ENCODE measurements at regions not wholly inside any gene's neighbourhood (a gene's known extent, or its start where the extent isn't known, plus 50 kb on each side); places are given as distances from the start of the nearest gene placed in this dataset.

DNA sequence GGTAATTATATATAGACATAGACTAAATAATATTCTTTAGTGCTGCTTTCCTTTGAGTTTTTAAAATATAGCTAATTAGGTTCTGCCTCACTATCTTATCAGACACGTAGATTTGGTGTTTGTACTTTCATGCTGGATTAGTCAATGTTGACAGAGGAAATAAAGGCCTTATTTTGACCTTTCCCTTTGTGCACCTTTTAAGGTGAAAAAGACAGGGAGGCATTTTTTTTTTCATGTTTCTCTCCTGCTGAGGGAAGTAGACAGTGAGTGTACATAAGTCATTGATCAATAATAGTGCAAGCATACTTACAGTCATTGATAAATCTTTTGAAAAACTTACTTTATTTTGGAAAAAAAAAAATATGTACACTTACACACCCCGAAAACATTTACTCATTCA lies 467.8 kb downstream of the GRXCR1 start:
- no peaks in the 10 kb centered on the region for H3K9me3 ChIP-seq (replicated peaks; ENCODE audit: control insufficient read depth, low read depth, low read length)
- WGBS (ENCODE audit: insufficient coverage) = no CpG with 5 or more reads among the region's 2 CpGs
- H3K4me1 ChIP-seq (ENCODE audit: control insufficient read depth, insufficient read depth, low read length) = no peaks in the 10 kb centered on the region
- no peaks in the 10 kb centered on the region for H3K36me3 ChIP-seq (ENCODE audit: control insufficient read depth, insufficient read depth, low read length)
- no peaks in the 10 kb centered on the region for H3K27me3 ChIP-seq (ENCODE audit: control insufficient read depth, insufficient read depth, low read length)
- H3K27ac ChIP-seq (ENCODE audit: low read length) = no peak overlapping the region
- no peak for DNase-seq
- H3K4me3 ChIP-seq (ENCODE audit: low read length) = no peak overlapping the region

DNA sequence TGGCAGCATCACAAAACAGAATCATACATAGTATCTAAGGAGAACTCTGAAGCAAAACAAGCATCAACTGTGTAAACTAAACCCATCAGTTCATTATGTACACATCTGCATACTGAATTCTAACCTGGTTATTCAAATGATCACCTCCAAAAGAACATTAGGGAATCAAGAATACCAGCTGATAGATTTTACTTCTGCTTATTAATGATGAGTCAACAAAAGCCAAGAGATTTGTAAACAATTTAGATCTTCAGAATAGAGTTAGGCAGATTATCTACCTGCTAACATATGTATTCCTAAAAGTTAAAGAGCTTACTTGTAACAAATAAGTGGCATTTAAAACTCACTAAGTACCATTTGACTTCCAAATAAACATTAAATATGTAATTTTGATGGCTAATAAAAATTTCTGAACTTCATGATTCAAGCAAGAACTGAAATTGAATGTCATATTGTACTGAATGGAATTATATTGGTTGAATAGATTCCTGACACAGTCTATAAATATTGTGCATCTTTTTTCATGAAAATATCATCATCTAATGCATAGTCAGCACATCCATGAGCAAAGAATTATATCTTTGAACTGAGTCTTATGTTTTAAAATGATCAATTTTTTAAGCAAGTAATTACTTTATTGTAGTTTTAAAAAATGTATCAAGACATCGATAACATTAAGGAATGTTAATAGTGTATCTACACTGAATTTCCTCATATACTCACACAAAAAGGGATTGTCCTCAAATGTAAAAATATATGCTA lies 470.5 kb downstream of the GRXCR1 start:
- H3K4me3 ChIP-seq (ENCODE audit: low read length) = no peak overlapping the region
- WGBS (ENCODE audit: insufficient coverage) = no CpG with 5 or more reads among the region's 1 CpG
- H3K27ac ChIP-seq (ENCODE audit: low read length) = no peak overlapping the region
- no peaks in the 10 kb centered on the region for H3K4me1 ChIP-seq (ENCODE audit: control insufficient read depth, insufficient read depth, low read length)
- no peak for DNase-seq
- no peaks in the 10 kb centered on the region for H3K36me3 ChIP-seq (ENCODE audit: control insufficient read depth, insufficient read depth, low read length)
- no peaks in the 10 kb centered on the region for H3K9me3 ChIP-seq (replicated peaks; ENCODE audit: control insufficient read depth, low read depth, low read length)
- H3K27me3 ChIP-seq (ENCODE audit: control insufficient read depth, insufficient read depth, low read length) = no peaks in the 10 kb centered on the region

DNA sequence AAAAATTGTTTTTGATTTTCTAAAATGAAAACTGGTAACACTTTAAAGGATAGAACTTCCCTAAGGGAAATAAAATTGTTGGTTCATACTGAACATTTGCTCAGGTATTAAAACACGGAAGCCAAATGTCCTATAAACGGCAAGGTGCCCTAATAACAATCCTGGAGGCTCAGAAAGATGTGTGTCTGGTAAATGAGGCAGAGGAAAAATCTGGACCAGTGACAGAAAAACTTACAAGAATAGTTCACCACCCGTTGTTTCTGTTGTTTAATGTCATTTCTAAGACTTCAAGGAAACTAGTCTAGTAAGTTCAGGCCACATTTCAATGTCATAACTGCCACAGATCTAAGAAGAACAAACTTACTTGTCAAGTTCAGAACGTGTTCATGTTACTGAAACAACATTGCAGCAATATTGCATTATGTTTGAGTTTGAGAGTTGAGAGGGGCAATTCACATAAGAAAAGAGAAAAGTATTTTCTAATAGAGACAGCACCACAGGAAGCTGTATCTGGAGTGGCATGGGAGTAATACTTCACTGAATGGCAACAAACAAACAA lies 476.6 kb downstream of the GRXCR1 start:
- 100% methylated on average over 1 of the region's 4 CpGs for WGBS (ENCODE audit: insufficient coverage)
- Histone ChIP-seq H3K4me1 (ENCODE audit: control insufficient read depth, insufficient read depth, low read length) (no peaks in the 10 kb centered on the region), H3K27ac (ENCODE audit: low read length) (no peak overlapping the region), H3K4me3 (ENCODE audit: low read length) (no peak overlapping the region), H3K36me3 (ENCODE audit: control insufficient read depth, insufficient read depth, low read length) (no peaks in the 10 kb centered on the region), H3K27me3 (ENCODE audit: control insufficient read depth, insufficient read depth, low read length) (no peaks in the 10 kb centered on the region), H3K9me3 (replicated peaks; ENCODE audit: control insufficient read depth, low read depth, low read length) (no peaks in the 10 kb centered on the region)
- no peak for DNase-seq

DNA sequence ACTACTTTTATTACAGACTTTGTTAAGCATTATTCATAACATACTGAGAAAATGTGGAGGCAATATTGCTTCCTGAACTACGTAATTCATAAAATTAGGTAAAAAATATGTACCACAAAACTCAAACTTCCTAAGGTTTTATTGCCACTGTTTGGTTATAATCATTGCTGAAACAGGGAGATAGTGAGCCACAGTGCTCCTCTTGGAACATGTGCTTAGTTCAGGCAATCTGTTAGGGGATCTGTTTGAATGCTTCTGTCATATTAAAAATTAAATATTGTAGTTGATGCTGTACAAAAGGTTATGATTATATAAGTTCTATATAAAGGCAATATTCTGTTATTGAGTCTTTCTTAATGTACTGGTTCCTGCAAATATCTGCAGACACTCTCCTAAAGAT lies 480.7 kb downstream of the GRXCR1 start:
- no CpG with 5 or more reads among the region's 1 CpG for WGBS (ENCODE audit: insufficient coverage)

DNA sequence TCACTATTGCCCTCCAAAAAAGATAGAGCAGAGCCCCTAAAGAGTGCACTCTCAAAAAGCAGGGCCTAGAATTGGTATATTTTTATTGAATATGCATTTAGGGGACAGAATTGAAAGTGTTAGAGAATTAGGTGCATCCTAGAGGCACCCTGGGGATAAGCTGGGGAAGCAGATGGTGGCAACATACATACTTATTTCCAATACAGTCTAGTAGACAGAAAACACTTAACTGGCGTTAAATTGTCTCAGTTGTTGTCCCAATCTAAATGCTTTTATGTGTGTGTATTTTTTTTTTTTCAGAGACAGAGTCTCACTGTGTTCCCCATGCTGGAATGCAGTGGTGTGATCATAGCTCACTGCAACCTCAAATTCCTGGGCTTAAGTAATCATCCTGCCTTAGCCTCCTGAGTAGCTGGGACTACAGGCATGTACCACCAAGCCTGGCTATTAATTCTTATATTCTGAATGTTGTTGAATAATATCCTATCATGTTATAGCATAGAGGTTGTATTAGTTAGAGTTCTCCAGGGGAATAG lies 481.8 kb downstream of the GRXCR1 start:
- no peaks in the 10 kb centered on the region for H3K36me3 ChIP-seq (ENCODE audit: control insufficient read depth, insufficient read depth, low read length)
- H3K27ac ChIP-seq (ENCODE audit: low read length) = no peak overlapping the region
- DNase-seq = no peak
- H3K27me3 ChIP-seq (ENCODE audit: control insufficient read depth, insufficient read depth, low read length) = no peaks in the 10 kb centered on the region
- no peaks in the 10 kb centered on the region for H3K4me1 ChIP-seq (ENCODE audit: control insufficient read depth, insufficient read depth, low read length)
- no peaks in the 10 kb centered on the region for H3K9me3 ChIP-seq (replicated peaks; ENCODE audit: control insufficient read depth, low read depth, low read length)
- H3K4me3 ChIP-seq (ENCODE audit: low read length) = no peak overlapping the region
- no CpG with 5 or more reads among the region's 1 CpG for WGBS (ENCODE audit: insufficient coverage)

More for the DNA sequence above, 480.7 kb downstream of the GRXCR1 start:
- no peak for DNase-seq
- Histone ChIP-seq H3K27ac (ENCODE audit: low read length) (no peak overlapping the region), H3K36me3 (ENCODE audit: control insufficient read depth, insufficient read depth, low read length) (no peaks in the 10 kb centered on the region), H3K4me3 (ENCODE audit: low read length) (no peak overlapping the region), H3K9me3 (replicated peaks; ENCODE audit: control insufficient read depth, low read depth, low read length) (no peaks in the 10 kb centered on the region), H3K27me3 (ENCODE audit: control insufficient read depth, insufficient read depth, low read length) (no peaks in the 10 kb centered on the region), H3K4me1 (ENCODE audit: control insufficient read depth, insufficient read depth, low read length) (no peaks in the 10 kb centered on the region)

DNA sequence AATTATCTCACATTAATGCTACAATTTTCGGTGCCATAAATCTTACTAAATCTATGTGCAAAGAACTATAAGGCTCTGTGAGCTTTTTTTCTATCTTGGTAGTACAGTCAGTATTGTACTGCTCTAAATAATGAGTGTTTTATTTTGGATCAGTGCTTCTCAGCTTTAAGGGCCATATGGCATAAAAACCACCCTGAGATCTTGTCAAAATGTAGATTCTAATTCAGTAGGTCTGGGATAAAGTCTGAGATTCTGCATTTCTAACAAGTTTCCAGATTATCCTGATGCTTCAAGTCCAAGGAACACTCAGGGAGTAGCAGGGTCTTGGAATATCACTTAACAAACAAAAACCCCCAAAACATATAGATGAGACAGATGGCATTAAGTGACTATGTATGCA lies 486.5 kb downstream of the GRXCR1 start:
- Histone ChIP-seq H3K27ac (ENCODE audit: low read length) (no peak overlapping the region), H3K4me1 (ENCODE audit: control insufficient read depth, insufficient read depth, low read length) (no peaks in the 10 kb centered on the region), H3K36me3 (ENCODE audit: control insufficient read depth, insufficient read depth, low read length) (no peaks in the 10 kb centered on the region), H3K4me3 (ENCODE audit: low read length) (no peak overlapping the region), H3K27me3 (ENCODE audit: control insufficient read depth, insufficient read depth, low read length) (no peaks in the 10 kb centered on the region), H3K9me3 (replicated peaks; ENCODE audit: control insufficient read depth, low read depth, low read length) (no peaks in the 10 kb centered on the region)
- DNase-seq = no peak
- no CpG with 5 or more reads among the region's 1 CpG for WGBS (ENCODE audit: insufficient coverage)

DNA sequence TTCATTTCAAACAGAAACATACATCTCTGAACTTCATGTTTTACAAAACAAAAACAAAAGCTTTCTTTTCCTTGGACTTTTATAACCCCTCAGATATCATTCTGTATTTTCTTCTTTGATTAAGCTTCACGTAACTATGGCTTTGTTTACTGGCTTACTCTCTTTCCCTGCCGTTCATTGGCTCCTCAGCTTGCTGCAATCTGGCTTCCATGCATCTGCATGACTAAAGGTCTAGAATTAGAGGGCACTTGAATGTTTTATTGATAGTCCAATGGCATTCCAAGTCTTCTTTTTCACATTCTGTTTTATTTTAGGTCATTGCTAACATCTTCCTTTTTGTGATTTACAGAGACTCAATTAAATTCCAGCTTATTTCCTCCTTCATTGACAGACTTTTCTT lies 487.6 kb downstream of the GRXCR1 start:
- no peak overlapping the region for H3K27ac ChIP-seq (ENCODE audit: low read length)
- no peak for DNase-seq
- WGBS (ENCODE audit: insufficient coverage) = 67% methylated on average over 1 of the region's 2 CpGs
- H3K36me3 ChIP-seq (ENCODE audit: control insufficient read depth, insufficient read depth, low read length) = no peaks in the 10 kb centered on the region
- no peaks in the 10 kb centered on the region for H3K27me3 ChIP-seq (ENCODE audit: control insufficient read depth, insufficient read depth, low read length)
- no peak overlapping the region for H3K4me3 ChIP-seq (ENCODE audit: low read length)
- H3K9me3 ChIP-seq (replicated peaks; ENCODE audit: control insufficient read depth, low read depth, low read length) = no peaks in the 10 kb centered on the region
- no peaks in the 10 kb centered on the region for H3K4me1 ChIP-seq (ENCODE audit: control insufficient read depth, insufficient read depth, low read length)

DNA sequence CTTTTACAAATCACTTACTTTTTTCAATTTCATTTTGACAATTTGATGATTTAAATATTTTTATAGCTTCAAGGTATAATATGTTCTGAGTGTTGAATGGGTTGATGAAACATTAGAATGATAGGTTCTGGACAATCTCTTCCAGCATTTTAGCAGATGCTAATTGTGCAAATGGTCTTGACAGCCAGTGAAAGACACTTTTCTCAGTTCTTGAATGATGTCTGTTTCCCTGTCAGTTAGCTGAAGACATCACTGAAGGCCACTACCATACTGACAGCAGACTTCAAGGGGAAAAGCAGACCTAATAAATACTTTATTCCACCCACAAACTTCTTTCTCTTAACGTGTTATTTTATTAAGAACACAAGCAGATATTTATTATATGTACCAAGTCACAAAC lies 498.6 kb downstream of the GRXCR1 start:
- Histone ChIP-seq H3K27ac (ENCODE audit: low read length) (no peak overlapping the region), H3K36me3 (ENCODE audit: control insufficient read depth, insufficient read depth, low read length) (no peaks in the 10 kb centered on the region), H3K4me1 (ENCODE audit: control insufficient read depth, insufficient read depth, low read length) (no peaks in the 10 kb centered on the region), H3K4me3 (ENCODE audit: low read length) (no peak overlapping the region), H3K27me3 (ENCODE audit: control insufficient read depth, insufficient read depth, low read length) (no peaks in the 10 kb centered on the region), H3K9me3 (replicated peaks; ENCODE audit: control insufficient read depth, low read depth, low read length) (peaks cover 3% of the 10 kb centered on the region)
- DNase-seq = no peak
- no CpG with 5 or more reads among the region's 1 CpG for WGBS (ENCODE audit: insufficient coverage)

DNA sequence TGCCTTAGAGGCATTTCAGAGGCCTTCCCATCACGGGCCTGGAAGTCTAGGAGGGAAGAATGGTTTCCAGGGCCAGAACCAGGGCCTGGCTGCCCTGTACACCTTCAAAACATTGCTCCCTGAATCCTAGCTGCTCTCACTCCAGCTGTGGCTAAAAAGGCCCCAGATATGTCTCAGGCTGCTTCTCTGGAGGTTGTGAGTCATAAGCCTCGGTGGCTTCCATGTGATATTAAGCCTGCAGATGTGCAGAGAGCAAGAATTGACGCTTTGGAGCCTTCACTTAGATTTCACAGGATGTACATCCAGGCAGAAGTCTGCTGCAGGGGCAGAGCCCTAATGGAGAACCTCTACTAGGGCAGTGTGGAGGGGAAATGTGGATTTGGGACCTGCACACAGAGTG lies 502.5 kb downstream of the GRXCR1 start:
- no peak overlapping the region for H3K27ac ChIP-seq (ENCODE audit: low read length)
- 76% methylated on average over 2 of the region's 3 CpGs for WGBS (ENCODE audit: insufficient coverage)
- no peaks in the 10 kb centered on the region for H3K36me3 ChIP-seq (ENCODE audit: control insufficient read depth, insufficient read depth, low read length)
- no peak overlapping the region for H3K4me3 ChIP-seq (ENCODE audit: low read length)
- no peaks in the 10 kb centered on the region for H3K27me3 ChIP-seq (ENCODE audit: control insufficient read depth, insufficient read depth, low read length)
- no peak for DNase-seq
- peaks cover 3% of the 10 kb centered on the region for H3K9me3 ChIP-seq (replicated peaks; ENCODE audit: control insufficient read depth, low read depth, low read length)
- no peaks in the 10 kb centered on the region for H3K4me1 ChIP-seq (ENCODE audit: control insufficient read depth, insufficient read depth, low read length)

DNA sequence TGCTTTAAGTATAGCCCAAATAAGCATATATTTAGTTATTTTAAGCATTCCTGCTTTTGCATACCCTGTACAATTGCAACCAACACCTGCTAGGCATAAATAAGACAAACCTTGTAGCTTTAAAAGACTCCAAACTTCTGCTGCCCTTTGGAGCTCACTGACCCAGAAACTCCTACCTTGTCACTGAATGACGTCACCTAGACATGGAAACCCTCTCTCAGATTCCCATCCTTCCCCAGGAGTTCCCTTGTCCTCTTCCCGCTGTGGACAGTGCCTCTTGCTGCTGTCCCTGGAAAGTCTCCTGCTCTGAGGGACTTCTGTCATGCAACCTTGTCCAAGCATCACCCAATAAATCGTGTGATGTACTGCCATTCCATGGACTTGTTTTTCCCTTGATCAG lies 507.2 kb downstream of the GRXCR1 start:
- 87% methylated on average over 3 of the region's 3 CpGs for WGBS (ENCODE audit: insufficient coverage)
- Histone ChIP-seq H3K4me1 (ENCODE audit: control insufficient read depth, insufficient read depth, low read length) (no peaks in the 10 kb centered on the region), H3K27ac (ENCODE audit: low read length) (no peak overlapping the region), H3K4me3 (ENCODE audit: low read length) (no peak overlapping the region), H3K9me3 (replicated peaks; ENCODE audit: control insufficient read depth, low read depth, low read length) (peaks cover 3% of the 10 kb centered on the region), H3K27me3 (ENCODE audit: control insufficient read depth, insufficient read depth, low read length) (no peaks in the 10 kb centered on the region), H3K36me3 (ENCODE audit: control insufficient read depth, insufficient read depth, low read length) (no peaks in the 10 kb centered on the region)
- no peak for DNase-seq

Measured in muscle of leg (tissue), 3 donors.